NCI-H460 (cell line): ENCODE measurements at regions not wholly inside any gene's neighbourhood (a gene's known extent, or its start where the extent isn't known, plus 50 kb on each side); places are given as distances from the start of the nearest gene placed in this dataset.

ENCODE experiments used
- DNase-seq: peaks from one replicate; pipeline ENCODE4 v3.0.0-alpha.2; 2016; ENCODE audit warnings: low read depth; ENCODE audit errors: extremely low read depth

DNA sequence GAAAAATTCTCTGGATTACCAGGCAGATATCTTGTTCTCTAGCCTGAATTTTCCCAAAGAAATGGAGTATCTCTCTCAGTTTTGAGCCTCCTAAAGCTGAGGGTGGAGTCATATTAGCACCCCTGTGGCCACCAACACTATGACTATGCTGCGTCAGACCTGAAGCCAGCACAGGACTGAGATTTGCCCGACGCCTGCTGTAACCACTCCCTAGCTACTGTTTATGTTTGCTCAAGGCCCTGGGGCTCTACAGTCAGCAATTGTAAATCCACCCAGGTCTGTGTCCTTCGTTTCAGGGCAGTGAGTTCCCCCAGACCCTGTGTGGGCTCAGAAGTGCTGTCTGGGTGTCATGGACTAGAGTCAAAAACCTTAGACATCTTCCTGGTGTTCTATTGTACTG lies 61.4 kb downstream of the ZXDA start:
- DNase-seq, result no peak

DNA sequence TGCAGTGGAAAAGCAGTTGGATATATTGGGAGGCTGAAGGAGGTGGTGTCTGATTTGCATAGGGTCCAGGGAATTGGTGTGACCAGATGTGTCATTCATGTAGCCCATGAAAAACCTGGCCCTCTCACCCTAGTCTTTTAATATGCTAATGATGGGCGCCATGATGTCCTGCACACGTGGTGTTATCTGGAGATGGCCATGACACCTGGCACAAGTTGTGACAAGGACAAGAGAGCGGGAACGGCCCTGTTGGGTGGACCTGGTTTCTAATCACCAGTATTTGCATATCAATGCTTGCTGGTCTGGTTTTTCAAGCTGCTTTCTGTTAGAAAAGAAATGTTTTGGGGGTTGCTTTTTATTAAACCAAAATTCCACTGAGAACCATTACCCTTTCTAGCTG lies 87.4 kb downstream of the ZXDA start:
- no peak for DNase-seq

DNA sequence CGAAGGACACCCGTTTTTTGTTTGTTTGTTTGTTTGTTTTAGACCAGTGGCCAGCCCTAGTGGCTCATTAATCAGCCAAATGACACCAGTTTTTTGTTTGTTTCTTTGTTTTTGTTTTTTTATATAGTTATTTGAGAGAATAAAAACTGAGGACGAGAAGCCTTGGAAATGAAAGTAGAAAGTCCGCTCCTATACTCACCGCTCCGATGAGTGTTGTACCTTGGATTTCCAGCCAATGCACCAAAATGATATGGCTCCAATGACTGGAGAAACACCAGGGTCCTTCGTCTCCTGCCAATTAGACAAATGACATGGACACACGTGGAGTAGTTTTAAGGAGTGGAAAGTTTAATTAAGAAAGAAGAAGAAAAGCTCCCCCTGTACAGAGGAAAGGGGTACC lies 87.9 kb downstream of the ZXDA start:
- DNase-seq, result no peak

DNA sequence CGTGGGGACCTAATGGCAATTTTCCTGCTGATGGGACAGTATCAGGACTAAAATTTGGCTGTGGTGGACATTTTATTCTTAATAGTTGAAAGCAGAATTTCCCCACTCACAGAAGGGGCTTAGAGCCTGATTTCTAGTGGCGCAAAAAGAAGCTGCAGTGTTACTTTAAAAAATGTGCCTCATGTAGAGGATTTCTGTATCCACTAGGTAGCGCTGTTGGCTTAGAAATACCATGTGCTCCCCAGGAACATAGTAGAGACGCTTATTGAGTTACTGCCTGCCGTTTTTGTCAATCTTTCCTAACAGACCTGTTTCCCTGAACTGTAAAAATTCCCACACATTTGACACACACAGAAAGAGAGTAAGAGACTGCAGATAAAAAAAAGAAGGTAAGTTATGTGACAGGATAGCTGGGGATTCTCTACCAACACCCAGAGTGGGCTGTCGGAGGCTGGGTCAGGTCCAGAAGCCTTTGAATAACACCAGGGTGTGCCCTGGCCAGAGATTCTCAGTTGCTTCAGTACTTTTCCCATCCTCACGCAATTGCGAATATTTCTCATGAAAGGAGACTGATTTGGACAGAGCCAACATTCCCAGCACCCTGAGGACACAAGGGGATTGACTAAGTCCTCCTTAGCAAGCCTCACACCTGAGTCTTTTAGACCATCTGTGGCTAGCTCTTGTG lies 88.4 kb downstream of the ZXDA start:
- peak; percentile 56 for DNase-seq

DNA sequence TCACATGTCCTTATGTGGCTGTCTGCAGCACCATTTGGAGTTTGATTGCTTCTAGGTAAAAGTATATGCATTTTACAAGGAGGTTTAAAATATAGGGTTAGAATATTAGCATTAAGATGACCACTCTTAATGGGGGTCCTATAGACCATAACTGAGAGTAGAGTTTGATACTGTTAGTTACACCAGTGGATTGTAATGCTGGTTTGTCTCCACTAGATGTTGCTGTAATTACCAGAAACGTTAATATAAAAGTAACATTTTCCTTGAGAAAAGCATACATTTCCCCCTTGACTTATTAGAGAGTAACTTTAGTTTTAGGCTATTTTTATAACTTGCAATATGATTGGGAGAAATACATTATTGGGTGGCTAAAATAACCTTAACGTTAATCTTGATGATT lies 93.0 kb downstream of the ZXDA start:
- DNase-seq, result no peak

DNA sequence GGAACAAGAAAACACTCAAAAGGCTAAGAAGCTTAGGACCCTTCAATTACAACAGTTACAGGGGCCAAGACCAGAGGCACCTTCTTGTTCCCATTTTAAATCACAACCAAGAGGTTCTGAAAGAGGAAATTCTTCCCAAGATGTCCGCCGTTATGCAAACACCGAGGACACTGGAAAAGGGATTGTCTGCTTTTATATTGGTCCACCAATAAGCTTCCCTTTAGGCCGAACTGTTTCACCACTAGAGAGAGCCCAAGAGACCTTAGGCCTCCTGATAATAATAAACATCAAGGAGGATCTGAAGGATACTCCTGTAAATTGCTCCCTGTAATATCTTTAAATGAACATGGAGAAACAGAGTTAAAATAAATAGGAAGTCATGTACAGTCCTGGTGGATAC lies 92.6 kb upstream of the NLRP2B start:
- DNase-seq, result no peak

DNA sequence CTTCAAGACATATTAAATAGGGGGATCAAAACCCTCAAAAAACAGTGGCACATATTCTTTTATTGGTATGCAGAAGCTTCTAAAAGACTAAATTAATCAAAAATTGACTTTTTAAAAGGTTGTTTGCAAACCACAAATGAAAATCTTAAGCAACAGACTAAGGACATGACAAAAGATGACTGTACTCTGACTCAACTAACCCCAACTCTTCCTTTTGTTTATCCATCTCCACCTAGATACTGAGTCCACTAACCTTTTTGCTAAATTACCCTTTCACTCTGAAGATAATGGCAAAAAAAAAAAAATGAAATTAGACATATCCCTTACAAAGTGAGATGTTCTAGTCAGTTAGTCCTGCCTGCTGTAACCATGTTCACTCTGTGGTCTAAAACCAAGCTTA lies 91.6 kb upstream of the NLRP2B start:
- DNase-seq, result no peak

DNA sequence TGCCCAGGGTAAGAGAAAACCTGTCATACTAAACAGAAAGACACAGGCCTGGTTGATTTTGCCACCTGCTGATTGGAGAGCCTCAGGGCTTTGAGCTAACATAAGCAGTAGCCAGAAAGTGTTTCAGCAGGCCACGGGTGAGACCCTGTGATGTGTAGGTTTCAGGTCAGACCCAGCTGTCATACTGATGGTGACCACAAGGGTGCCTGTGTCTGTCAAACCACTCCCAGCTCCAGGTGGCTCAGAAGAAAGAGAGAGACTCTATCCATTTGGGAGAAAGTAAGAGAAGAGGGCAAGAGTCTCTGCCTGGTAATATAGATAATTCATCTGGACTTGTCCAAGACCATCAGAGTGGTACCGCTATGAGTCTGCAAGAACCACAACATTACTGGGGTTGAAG lies 72.8 kb upstream of the NLRP2B start:
- no peak for DNase-seq

DNA sequence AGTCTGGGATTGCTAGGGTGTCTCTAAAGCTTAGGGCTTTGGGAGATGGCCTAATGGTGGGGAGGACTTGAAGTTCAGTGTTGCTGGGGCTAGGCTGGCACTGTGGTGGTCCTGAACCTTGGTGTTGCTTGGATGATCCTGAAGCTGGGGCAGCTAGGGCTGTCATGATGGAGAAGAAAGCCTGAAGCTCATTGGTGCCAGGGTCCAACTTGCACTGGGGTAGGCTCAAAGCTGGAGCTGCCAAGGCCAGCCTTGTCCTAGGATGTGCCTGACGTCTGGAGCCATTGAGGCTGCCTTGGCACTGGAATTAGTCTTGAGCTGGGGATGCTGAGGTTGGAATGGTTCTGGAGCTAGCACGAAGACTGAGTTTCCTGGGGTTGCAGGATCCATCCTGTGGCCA lies 61.0 kb upstream of the NLRP2B start:
- DNase-seq, result no peak

DNA sequence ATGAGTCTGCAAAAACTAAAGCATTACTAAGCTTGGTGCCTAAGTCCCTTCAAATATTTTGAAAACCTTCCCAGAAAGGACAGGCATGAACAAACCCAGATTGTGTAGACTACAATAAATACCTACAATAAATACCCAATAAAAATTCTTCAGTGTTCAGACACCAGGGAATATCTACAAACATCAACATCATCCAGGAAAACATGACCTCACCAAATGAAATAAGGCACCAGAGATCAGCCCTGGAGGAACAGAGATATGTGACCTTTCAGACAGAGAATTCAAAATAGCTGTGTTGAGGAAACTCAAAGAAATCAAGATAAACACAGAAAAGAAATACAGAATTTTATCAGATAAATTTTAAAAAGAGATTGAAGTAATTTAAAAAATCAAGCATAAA lies 57.8 kb upstream of the NLRP2B start:
- no peak for DNase-seq
